Stimulated activated CD4-positive, alpha-beta T cell treated with anti-CD3 and anti-CD28 coated beads, Interleukin-2, amount 100 ng/mL, for 48 hours (primary cell): ENCODE measurements at regions not wholly inside any gene's neighbourhood (a gene's known extent, or its start where the extent isn't known, plus 50 kb on each side); places are given as distances from the start of the nearest gene placed in this dataset.

Experiments used
- DNase-seq, 2 donors: peaks; one replicate each; pipeline ENCODE4 v3.0.0-alpha.2; 2020

DNA sequence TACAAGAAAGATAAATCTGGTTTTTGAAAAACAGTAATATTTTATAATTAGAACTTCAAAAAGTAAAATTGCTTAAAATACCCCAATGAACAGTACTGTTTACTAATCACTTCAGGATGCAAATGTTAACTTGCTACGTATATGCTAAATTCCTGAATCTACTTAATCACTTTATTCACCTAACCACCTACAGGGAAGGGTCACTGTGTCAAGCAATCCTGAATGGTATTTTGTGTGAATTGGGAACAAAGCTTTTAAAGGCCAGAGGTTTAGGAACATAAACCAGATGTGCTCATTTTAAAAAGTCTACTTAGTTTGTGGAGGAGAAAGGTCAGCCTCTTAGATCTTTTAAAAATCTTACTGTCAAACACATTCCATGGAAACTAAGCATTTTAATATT is 1143.0 kb upstream of the ADGRL2 start:
- DNase-seq, result no peak

DNA sequence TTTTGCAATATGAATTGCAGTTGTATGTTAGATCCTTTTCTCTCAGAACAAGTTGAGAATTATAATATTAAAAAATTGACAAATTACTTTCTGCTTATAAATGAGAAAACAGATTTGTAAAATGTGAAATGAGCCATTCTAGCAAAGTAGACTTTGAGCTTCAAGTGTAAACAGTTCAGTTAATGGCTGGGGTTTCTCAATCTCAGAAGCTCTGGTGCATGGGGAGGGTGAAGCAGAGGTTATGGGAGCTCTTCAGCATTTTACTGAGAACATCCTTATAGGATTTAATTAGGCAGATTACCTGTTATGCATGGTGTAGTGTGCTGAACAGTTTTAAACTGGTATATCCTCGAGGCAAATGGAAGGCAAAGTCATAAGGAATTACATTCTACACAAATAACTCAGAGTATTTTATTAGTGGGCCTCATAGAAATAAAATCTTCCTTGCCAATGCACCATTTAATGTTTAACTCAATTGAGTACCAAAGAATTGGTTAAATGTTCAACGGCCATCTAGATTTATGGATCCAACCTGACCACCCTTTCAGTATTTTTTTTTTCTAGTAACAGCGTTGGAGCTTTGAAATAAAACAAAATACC is 1143.6 kb upstream of the ADGRL2 start:
- no peak for DNase-seq

GRCh38 chr1:80656641-80657040 is 1144.1 kb upstream of the ADGRL2 start:
- no peak for DNase-seq

DNA sequence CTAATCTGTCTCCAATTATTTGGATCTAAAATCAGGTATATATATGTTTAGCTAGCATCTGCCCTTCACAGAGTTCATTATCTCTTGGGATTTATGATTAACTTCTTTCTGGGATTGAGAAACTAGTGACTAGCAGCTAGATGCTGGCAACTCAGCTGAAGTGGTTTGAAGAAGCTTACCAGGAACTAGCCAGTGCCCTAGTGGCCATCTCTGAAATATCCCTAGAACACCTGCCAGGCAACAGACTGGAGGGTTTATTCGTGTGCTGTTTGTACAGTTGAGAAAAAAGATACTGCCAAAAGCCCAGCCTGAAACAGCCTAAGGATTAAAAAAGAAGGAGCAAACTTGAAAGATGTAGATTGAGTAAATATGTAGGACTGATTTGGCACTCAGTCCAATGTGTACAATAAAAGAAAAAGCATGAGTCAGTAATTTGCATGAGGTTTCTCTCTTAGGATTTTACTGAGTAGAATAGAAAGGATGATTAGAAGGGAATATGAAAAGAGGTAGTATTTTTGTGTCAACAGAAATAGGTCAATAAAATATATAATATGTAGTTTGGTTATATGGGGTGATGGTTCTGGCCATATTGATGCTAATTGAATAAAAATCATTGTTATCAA is 1144.6 kb upstream of the ADGRL2 start:
- no peak for DNase-seq

DNA sequence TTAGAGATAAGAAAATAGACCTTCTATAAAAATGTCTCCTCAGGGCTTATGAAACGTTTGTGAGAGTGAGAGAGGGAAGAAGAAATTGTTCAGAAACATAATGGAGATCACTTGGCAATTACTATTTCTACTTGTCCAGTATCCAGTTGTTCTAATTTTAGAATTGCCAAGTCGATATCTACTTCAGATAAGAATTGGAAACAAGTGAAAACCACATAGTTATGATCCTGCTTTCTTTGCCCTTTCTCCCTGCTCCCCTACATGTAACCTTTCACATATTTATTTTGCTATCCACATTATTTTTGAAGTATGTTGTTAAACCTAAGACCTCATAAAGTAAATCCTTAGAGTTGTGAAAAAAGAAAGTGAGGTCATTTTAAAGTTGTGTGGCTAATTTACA is 1154.7 kb upstream of the ADGRL2 start:
- no peak for DNase-seq

- DNase-seq, result no peak
These were observed 1155.1 kb upstream of the ADGRL2 start for GRCh38 chr1:80645621-80646020.

- no peak for DNase-seq
These were observed 1159.8 kb upstream of the ADGRL2 start for GRCh38 chr1:80640978-80641377.

GRCh38 chr1:80639777-80640533 is 1160.8 kb upstream of the ADGRL2 start:
- no peak for DNase-seq

- DNase-seq, result no peak
These were observed 1166.6 kb upstream of the ADGRL2 start for GRCh38 chr1:80633947-80634706.

DNA sequence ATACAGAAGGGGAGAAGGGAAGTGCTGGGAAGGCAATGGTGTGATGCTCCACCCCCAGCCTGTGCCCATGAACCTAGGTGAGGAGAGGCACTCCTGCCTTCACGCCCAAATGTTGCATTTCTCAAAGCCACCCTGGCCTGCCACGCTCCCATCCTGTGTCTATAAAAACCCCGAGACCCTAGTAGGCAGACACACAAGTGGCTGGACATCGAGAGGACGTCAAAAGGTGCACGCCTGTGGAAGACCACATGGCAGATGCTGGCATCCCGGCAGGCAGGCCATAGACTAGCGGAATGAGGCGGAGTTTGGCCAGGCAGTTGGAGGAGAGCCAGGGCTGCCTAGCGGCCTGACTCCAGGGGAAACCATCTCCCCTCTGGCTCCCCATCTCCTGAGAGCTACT is 1168.5 kb upstream of the ADGRL2 start:
- DNase-seq, result no peak

- no peak for DNase-seq
These were observed 1171.4 kb upstream of the ADGRL2 start for GRCh38 chr1:80629304-80629837.

- DNase-seq, result no peak
These were observed 1176.1 kb upstream of the ADGRL2 start for GRCh38 chr1:80624682-80625081.

GRCh38 chr1:80607064-80607463 is 1193.7 kb upstream of the ADGRL2 start:
- DNase-seq, result no peak

DNA sequence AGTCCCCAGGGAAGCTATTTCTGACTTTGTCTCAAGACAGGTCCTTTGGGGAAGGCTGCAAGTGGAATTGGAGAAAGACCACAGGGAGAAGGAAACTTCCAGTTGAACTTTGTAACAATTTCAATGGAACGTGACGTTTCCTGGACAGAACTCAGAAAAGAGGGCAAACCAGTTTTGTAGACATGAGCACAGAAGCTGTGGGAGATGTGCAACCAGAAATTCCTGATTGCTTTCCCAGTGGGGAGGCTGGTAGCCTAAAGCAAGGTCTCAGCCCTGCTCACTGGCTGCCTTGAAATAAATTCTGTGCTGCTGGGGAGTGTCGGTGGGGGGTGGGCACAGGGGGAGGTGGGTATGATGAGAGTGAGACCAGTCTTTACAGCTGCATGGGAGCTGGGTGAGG is 1206.7 kb upstream of the ADGRL2 start:
- no peak for DNase-seq

- DNase-seq, result no peak
These were observed 1207.5 kb upstream of the ADGRL2 start for GRCh38 chr1:80593197-80593596.

- DNase-seq, result no peak
These were observed 1217.8 kb upstream of the ADGRL2 start for GRCh38 chr1:80582980-80583379.

GRCh38 chr1:80579055-80579454 is 1221.7 kb upstream of the ADGRL2 start:
- no peak for DNase-seq

DNA sequence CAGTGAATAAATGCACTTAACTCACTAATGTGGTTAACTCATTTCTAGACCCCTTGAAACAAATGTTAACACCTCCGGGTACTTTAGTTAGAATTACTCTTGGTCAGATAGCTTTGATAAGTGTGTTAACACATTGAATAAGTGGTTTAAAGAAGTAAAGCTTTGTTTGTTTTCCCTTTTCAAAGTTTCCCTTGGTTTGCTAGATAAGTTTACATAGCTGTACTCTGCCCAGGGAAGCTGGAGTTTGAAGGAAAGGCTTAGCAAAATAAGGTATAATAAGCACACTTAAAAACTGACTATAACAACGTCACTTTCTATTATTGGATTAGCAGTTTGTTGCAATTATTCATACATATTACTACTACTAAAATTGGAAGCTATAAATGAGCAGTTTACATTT is 1233.9 kb upstream of the ADGRL2 start:
- no peak for DNase-seq

DNA sequence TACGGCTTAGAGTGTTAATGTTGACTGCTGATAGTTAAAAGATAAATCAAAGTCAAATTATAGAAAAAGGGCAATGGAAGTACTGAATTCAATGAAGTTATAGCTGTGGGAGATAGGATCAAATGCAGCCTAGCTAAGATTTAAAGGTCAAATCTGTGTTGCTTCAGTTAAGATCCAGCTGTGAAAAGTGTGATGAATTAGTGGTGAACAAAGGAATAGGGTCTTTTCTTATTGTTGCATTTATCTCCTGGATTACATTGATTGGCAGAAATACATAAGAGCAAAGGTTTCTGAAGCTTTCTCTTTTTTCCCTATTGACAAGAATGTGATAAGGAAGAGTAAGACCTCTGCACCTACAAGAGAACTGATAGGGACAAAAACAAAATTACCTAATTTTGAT is 1234.6 kb upstream of the ADGRL2 start:
- no peak for DNase-seq

DNA sequence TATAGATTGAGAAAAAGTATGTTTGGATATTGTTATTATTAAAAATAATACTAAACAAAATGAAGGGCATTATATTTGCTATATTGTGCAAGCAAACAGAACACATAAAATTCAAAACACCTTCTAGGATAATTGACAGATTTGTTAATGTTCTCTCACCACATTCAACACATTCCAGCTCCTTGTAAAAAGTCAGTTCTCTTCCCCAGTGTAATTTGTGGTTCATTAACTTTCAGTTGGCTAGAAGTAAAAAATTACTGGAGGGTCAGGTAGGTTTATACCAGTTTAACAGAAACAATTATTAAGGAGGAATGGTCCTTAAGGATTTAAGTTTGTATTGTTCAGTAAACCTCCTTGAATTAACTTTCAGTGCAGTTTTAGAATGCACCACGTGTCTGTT is 1235.3 kb upstream of the ADGRL2 start:
- DNase-seq, result no peak

- DNase-seq, result no peak
These were observed 1258.5 kb upstream of the ADGRL2 start for GRCh38 chr1:80542231-80542630.

DNA sequence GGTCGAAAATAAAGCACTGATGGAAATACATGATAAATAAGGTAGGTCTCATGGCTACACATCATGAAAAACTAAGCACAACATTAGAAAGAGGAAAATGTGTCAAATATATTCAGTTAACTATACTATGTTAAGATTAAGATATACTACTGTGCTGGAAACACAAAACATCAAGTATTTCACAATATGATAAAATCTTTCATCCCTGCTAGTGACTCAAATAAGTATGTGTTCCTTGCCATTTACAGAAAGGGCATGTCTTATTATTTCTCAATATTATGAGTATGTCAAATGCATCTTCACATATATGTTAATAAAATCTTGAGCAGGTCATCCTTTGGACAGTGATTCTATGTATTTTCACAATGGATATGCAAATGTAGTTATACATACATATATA is 1260.1 kb upstream of the ADGRL2 start:
- no peak for DNase-seq

DNA sequence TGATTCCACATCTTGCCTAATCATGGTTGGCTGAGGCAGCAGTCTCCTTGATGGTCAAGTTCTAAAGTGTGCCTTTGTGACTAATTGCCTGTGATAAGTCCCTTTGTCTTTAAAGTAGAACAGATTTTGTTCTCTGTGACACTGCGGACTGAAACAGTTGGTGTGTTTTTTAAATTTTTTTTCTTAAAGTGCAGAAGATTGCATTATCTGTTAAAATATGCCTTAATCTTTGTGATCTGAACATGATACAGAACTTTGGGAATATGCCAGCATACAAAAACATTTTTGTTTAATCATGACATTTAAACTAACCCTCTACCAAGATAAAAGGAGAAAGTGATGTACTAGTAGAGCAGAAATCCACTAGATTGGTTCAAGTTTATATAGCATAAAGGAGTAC is 1260.6 kb upstream of the ADGRL2 start:
- DNase-seq, result no peak
